NCI-H1105 treated with DMSO at 0.1 percent for 48 hours (cell line): ENCODE measurements at regions not wholly inside any gene's neighbourhood (a gene's known extent, or its start where the extent isn't known, plus 50 kb on each side); places are given as distances from the start of the nearest gene placed in this dataset.
"Not testable (repeated sequence)": the region's sequence is repeated elsewhere in the genome, so short reads cannot be mapped to it uniquely, and the experiment has no call there.

Experiments used
- DNase-seq: peaks from one replicate; lab custom pipeline; 2025; lab: John Stamatoyannopoulos, UW

DNA sequence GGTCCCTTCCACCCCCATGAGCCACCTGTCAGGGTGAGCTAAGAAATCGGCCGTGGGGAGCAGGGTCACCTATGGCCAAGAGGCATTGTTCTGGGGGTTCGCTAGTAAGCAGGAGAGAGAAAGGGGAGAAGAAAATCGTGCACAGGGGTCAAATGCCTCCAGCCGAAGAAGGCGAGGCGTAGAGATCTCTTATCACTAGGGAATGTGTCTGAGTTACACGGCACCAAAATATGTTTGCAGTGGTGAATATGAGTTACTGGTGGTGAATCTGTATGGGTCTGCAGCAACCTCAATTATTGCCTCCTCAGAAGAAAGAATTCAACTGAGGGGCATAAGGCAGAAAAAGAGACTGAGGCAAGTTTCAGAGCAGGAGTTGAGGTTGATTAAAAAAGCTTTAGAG lies 54.2 kb upstream of the RABGAP1L start:
- no peak for DNase-seq

DNA sequence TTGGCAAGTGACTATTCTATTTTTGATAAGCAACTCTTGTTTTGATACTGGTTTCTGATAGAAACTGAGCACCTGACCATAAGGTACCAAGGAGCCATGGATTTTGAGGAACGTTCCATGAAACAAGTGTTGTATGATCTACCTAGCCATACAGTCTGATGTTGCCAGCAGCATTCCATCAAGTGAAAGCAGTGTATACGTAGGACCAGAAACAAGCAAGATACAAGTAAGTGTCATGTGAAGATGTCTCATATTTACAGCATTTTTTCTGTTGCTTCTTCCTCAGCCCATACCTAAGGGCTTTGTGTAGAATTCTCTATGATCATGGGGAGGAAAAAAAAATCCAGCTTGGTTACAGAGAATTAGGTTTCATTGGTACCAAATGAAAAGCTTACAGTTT lies 55.6 kb upstream of the RABGAP1L start:
- DNase-seq: no peak

DNA sequence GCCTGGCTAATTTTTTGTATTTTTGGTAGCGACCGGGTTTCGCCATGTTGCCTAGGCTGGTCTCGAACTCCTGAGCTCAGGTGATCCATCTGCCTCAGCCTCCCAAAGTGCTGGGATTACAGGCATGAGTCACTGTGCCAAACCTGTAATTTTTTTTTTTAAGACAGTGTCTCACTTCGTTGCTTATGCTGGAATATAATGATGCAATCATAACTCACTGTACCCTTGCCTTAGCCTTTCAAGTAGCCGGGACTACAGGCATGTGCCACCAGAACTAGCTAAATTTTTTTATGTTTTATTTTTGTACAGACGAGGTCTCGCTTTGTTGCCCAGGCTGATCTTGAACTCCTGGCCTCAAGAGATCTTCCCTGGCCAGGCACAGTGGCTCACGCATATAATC lies 57.3 kb upstream of the RABGAP1L start:
- DNase-seq: not testable (repeated sequence)

DNA sequence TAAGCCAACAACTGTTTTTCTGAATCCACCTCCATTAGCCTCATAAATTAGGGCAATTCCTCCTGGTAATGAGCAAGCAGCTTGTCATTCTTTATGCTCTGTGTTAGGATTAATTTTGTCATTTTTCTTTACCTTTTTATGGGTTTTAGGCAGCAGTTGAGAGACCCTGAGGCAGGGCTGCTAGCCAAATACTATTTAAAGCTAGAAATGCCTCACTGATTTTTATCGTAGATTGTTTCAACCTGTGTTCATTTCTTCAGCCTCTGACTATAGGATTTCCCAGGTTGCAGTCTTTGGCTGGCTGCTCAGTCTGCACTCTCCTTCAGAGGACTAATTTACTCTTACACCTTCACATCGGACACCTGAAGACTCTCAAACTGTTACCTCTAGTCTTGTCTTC lies 61.9 kb upstream of the RABGAP1L start:
- DNase-seq: no peak

DNA sequence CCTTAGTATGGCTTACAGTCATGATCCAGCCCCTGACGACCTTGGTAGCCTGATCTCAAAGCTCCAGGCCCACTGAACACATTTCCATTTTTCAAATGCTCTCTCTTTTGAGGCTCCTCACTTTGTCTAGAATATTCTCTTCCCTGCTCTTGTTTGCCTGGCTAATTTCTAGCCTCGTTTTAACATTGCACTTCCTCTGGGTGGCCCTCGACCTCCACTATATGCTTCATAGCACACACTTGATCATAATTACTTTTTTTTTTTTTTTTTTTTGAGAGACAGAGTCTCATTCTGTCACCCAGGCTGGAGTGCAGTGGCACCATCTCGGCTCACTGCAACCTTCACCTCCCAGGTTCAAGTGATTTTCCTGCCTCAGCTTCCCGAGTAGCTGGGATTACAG lies 65.5 kb upstream of the RABGAP1L start:
- DNase-seq: not testable (repeated sequence)

DNA sequence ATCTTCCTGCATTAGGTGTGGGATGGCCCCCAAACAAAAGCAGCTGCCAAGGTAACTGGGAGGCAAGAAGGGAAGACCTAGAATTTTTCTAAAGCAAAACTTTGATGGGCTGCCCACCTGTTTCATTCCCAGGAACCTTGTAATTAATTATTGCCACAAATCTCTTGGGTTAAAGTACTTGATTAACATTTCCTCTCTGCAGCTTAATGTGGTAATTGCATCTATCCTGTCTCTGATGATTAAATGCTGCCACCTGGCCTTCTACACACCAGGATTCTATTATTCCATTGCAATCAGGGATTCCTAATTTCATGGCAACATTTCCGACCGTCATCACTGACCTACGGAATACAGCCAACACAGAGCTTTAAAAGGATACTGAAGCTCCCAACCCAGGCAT lies 68.3 kb upstream of the RC3H1 start:
- DNase-seq: peak; percentile 66

DNA sequence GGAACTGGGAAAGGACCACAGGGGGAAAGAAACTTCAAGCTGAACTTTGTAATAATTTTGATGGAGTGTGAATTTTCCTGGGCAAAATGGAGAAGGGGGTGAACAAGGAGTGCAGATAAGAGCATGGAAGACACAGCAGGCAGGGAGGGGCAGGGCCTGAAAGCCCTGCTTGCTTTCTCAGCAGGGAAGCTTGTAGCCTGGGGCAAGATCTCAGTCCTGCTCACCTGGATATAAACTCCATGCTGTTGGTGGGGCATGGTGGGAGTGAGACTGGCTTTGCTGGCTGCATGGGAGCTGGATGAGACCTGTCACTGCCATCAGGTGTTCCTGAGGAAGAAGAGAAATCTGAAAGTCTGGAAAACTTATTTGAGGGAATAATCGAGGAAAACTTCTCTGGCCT lies 58.7 kb upstream of the RC3H1 start:
- no peak for DNase-seq

DNA sequence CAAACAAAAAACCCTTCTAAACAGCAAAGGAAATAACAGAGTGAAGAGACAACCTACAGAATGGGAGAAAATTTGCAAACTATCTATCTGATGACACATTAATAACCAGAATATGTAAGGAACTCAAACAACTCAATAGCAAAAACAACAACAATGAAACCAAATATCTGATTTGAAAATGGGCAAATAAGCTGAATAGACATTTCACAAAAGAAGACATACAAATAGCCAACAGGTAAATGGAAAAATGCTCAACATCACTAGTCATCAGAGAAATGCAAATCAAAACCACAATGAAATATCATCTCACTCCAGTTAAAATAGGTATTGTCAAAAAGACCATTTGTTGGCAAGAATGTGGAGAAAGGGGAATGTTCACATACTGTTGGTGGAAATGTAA lies 57.6 kb upstream of the RC3H1 start:
- no peak for DNase-seq

DNA sequence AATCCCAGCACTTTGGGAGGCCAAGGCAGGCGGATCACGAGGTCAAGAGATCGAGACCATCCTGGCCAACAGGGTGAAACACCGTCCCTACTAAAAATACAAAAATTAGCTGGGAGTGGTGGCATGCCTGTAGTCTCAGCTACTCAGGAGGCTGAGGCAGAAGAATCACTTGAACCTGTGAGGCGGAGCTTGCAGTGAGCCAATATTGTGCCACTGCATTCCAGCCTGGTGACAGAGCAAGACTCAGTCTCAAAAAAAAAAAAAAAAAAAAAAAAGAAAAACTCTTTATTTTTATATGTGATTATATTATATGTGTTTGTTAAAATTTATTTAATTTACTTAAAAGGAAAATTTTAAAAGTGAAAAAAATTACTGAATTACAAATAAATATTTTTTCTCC lies 56.8 kb upstream of the RC3H1 start:
- DNase-seq: not testable (repeated sequence)

DNA sequence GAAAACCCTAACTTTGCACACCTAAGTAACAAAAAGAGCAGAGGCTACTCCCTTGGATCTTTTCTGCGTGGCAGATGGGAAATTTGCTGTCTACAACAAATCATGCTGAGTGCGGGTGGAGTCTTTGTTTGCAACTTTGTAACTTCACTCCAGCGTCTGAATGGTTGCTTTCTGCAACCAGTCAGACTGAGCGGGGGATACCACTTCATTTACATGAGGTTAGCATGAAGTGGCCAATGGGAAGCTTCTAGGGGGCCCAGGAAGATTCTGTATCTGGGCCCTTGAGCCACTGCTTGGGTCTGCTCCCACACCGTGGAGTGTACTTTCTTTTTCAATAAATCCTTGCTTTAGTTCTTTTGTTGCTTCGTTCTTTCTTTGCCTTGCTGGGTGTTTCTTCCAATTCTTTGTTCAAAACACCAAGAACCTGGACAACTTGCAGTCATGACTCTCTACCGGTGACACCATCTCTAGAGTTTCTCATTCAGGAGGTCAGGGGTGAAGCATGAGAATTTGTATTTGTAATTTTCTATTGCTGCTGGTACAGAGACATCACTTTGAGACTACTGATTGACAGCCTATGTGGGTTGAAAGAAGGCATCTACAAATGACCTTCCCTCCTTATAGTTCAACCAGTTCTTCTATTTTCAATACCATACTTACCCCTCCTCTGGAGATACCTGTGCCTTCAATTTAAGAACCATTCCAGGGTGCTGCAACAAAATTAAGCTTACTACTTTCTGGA lies 55.8 kb upstream of the RC3H1 start:
- no peak for DNase-seq

DNA sequence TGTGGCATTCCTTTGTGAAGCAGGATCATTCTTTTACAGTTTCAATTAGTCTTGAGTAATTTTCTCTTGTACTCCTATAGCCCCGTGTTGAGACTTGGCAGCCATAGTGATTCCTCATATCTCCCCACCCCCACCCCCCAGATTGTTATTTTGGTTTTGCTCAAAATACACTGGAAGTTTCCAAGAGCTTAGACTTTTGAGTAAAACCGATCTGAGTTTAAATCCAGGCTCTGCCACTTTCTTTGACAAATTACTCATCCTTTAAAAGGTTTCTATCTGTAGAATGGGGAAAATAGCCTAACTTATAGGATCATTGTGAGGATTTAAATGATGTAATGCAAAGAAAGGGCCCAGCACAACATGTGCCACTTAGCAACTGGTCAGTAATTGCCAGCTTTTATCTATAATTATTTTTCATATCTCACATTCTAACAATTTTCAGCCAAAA lies 53.1 kb upstream of the RC3H1 start:
- DNase-seq: no peak

DNA sequence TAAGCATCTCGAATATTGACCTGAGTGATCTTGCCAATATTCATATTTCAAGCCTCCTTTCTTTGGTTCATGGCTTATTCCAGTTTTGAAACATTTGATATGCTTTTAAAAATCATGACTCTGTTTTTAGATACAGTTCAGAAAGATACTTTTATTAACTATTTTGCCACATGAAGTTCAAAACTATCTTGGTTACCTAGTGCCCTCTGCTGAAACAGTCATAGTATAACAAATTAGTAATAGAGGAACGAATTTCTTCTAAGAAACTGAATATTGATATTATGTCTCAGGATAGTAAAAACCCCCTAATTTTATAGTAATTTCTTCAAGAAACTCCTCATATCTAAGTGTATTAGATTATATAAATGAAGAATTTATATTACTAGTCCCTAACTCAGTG lies 52.6 kb upstream of the RC3H1 start:
- DNase-seq: peak; percentile 30

DNA sequence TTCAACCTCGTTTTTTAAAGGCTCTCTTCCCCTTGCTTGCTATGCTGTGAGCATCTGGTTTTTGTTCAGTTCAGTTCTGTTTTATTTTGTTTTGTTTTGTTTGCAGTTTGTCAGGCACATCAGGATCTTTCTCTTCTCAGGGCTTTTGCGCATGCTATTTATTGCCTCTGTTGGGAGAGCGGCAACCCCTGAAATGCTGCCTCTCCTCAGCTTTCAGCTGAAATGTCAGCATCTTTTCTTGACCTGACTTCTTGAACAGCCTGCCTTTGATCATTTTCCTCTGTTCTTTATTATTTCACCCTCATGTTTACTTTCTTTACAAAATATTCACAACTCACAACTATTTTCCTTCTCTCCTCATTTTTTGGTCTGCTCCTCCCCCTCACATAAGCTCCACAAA lies 50.4 kb upstream of the RC3H1 start:
- DNase-seq: no peak
